CD14-positive monocyte (primary cell): ENCODE measurements at regions not wholly inside any gene's neighbourhood (a gene's known extent, or its start where the extent isn't known, plus 50 kb on each side); places are given as distances from the start of the nearest gene placed in this dataset.

Experiments
- DNase-seq, 3 donors: peaks; one replicate each; pipeline ENCODE4 v3.0.0-alpha.2; 2011 to 2022
- H2AFZ ChIP-seq: 2 replicates; pipeline ENCODE4 v1.6.0; 2012; ENCODE audit warnings: mild to moderate bottlenecking, low read depth, low read length, inconsistent platforms; ENCODE audit not compliant: insufficient read depth, poor library complexity, severe bottlenecking
- H3K27ac ChIP-seq, 2 donors: 1 replicate in 1 of 2; 2 replicates in 1 of 2; pipeline ENCODE4 v1.5.1; 2012 to 2013; ENCODE audit warnings: low read length in 2 of 2, control low read depth in 1 of 2, inconsistent platforms in 1 of 2, low read depth in 1 of 2, mild to moderate bottlenecking in 1 of 2
- H3K27me3 ChIP-seq, 2 donors: one replicate each; pipeline versions ENCODE4 v1.6.0 to v1.6.1; 2011 to 2013; ENCODE audit warnings: low read length in 2 of 2; ENCODE audit not compliant: control insufficient read depth in 2 of 2, insufficient read depth in 2 of 2
- H3K36me3 ChIP-seq, 2 donors: replicated peaks in 1 of 2; 1 replicate in 1 of 2; 2 replicates in 1 of 2; pipeline versions ENCODE4 v1.5.1 to v1.6.1; 2012 to 2013; ENCODE audit warnings: low read length in 2 of 2, control low read depth in 1 of 2, inconsistent platforms in 1 of 2, mild to moderate bottlenecking in 1 of 2; ENCODE audit not compliant: insufficient read depth in 2 of 2, control insufficient read depth in 1 of 2
- H3K4me1 ChIP-seq, 2 donors: 1 replicate in 1 of 2; 2 replicates in 1 of 2; pipeline versions ENCODE4 v1.5.1 to v1.6.1; 2012 to 2013; ENCODE audit warnings: low read length in 2 of 2, control low read depth in 1 of 2, inconsistent platforms in 1 of 2, mild to moderate bottlenecking in 1 of 2, moderate library complexity in 1 of 2; ENCODE audit not compliant: insufficient read depth in 2 of 2, control insufficient read depth in 1 of 2
- H3K4me2 ChIP-seq: replicated peaks from 2 replicates; pipeline ENCODE3; 2012; ENCODE audit warnings: low read length, moderate library complexity, mild to moderate bottlenecking; ENCODE audit not compliant: poor library complexity, severe bottlenecking; ENCODE audit errors: extremely low read depth
- H3K4me3 ChIP-seq, 3 experiments: fragments of 200-600 bp in 1 of 3; sonication (generic) in 1 of 3; replicated peaks in 1 of 3; 1 replicate in 2 of 3; 2 replicates in 1 of 3; pipeline ENCODE4 v1.5.1; 2011 to 2013; ENCODE audit warnings: low read length in 3 of 3, mild to moderate bottlenecking in 3 of 3, control low read depth in 2 of 3, low read depth in 2 of 3, inconsistent platforms in 1 of 3, moderate library complexity in 1 of 3
- H3K79me2 ChIP-seq: 2 replicates; pipeline ENCODE4 v1.6.0; 2012; ENCODE audit warnings: mild to moderate bottlenecking, control low read depth, inconsistent platforms, low read length, moderate library complexity; ENCODE audit not compliant: insufficient read depth
- H3K9ac ChIP-seq: 2 replicates; pipeline ENCODE4 v1.6.0; 2017; ENCODE audit warnings: low read length, mild to moderate bottlenecking; ENCODE audit not compliant: insufficient read depth, poor library complexity, severe bottlenecking
- H3K9me3 ChIP-seq, 2 donors: replicated peaks in 1 of 2; 1 replicate in 1 of 2; 2 replicates in 1 of 2; pipeline versions ENCODE4 v1.5.1 to v1.6.1; 2012 to 2013; ENCODE audit warnings: low read length in 2 of 2, control low read depth in 1 of 2; ENCODE audit not compliant: control insufficient read depth in 1 of 2, insufficient read depth in 1 of 2
- H4K20me1 ChIP-seq: 2 replicates; pipeline ENCODE4 v1.6.0; 2012; ENCODE audit warnings: mild to moderate bottlenecking, low read length, control low read depth, moderate library complexity; ENCODE audit not compliant: insufficient read depth
- H3K27ac Mint-ChIP-seq, 7 donors: one replicate each; pipeline ENCODE4 v1.8.0; 2020; ENCODE audit warnings: mild to moderate bottlenecking in 7 of 7, mixed read lengths in 7 of 7, moderate library complexity in 6 of 7, inconsistent platforms in 2 of 7
- H3K27me3 Mint-ChIP-seq, 3 donors: one replicate each; pipeline ENCODE4 v1.8.0; 2021 to 2022; ENCODE audit warnings: low read depth in 3 of 3, mild to moderate bottlenecking in 3 of 3, mixed read lengths in 3 of 3, moderate library complexity in 3 of 3, inconsistent platforms in 1 of 3
- H3K36me3 Mint-ChIP-seq, 2 donors: one replicate each; pipeline ENCODE4 v1.8.0; 2020; ENCODE audit warnings: mixed read lengths in 2 of 2, inconsistent platforms in 1 of 2, mild to moderate bottlenecking in 1 of 2
- H3K4me1 Mint-ChIP-seq: one replicate; pipeline ENCODE4 v1.8.0; 2020; ENCODE audit warnings: mild to moderate bottlenecking, mixed read lengths
- H3K4me3 Mint-ChIP-seq, 2 donors: one replicate each; pipeline ENCODE4 v1.8.0; 2020; ENCODE audit warnings: mild to moderate bottlenecking in 2 of 2, mixed read lengths in 2 of 2, moderate library complexity in 1 of 2
- H3K9me3 Mint-ChIP-seq, 7 donors: one replicate each; pipeline ENCODE4 v1.8.0; 2020 to 2022; ENCODE audit warnings: mixed read lengths in 7 of 7, mild to moderate bottlenecking in 6 of 7, moderate library complexity in 6 of 7, inconsistent platforms in 2 of 7
- CTCF ChIP-seq: fragments of 200-600 bp; IDR thresholded peaks from one replicate; pipeline ENCODE4 v1.8.0; 2022; ENCODE audit warnings: antibody characterized with exemption, mild to moderate bottlenecking
- WGBS: methylation state at CpG from one replicate; pipeline ENCODE4 v1.1.5; 2013; ENCODE audit warnings: missing lambda C conversion rate; ENCODE audit not compliant: insufficient coverage; 5-methylcytosine and 5-hydroxymethylcytosine counted together
- intact Hi-C, 2 donors: fragments of 100-400 bp; cut with micrococcal nuclease; formaldehyde crosslinking; loops; one replicate each; pipeline versions ENCODE4 v1.15.0 to v1.15.1; 2023

DNA sequence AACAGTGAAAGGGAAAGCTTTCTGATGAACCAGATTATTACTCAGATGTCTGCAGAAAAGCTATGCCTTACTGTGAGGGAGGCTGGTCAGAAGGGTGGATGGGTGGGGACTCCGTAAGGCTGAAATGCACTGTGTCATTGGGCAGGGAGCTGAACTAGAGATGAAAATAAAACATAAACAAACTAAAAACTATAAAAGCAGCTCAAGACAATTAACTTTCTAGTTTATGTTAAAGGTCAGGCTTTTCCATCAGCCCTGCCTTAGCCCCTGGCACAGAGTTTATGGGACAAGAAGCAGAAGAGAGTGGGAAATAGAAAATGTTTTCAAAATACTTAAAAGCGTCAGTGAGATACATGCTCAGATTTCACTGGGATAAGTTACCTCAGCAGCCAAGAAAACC, 310.0 kb upstream of the UBE2E2 start:
- Histone ChIP-seq H3K36me3 (no peaks in the 10 kb centered on the region), H3K79me2 (no peaks in the 10 kb centered on the region), H3K4me2 (no peak overlapping the region), H3K9me3 (no peaks in the 10 kb centered on the region), H3K4me3 (no peak overlapping the region), H3K27me3 (no peaks in the 10 kb centered on the region), H3K4me1 (no peaks in the 10 kb centered on the region), H4K20me1 (no peaks in the 10 kb centered on the region), H2AFZ (no peak overlapping the region), H3K27ac (no peak overlapping the region), H3K9ac (no peak overlapping the region)
- Mint-ChIP-seq H3K27ac (no peak overlapping the region), H3K27me3 (peaks cover 0 to 1% (median 0%) of the 10 kb centered on the region in 3 donors), H3K4me3 (no peak overlapping the region), H3K36me3 (no peaks in the 10 kb centered on the region), H3K9me3 (peaks cover 0 to 2% (median 0%) of the 10 kb centered on the region in 7 donors), H3K4me1 (no peaks in the 10 kb centered on the region)
- DNase-seq = no peak
- intact Hi-C loops = no loop called here
- no peak for TF ChIP-seq CTCF
- WGBS = no CpG with 5 or more reads among the region's 2 CpGs

GRCh38 chr3:22893644-22894325, 309.3 kb upstream of the UBE2E2 start:
- no peak overlapping the region for H3K4me3 ChIP-seq
- no peaks in the 10 kb centered on the region for H4K20me1 ChIP-seq
- H3K9me3 ChIP-seq = no peaks in the 10 kb centered on the region
- intact Hi-C loops = no loop called here
- Mint-ChIP-seq H3K27ac (no peak overlapping the region), H3K4me3 (no peak overlapping the region), H3K36me3 (no peaks in the 10 kb centered on the region), H3K4me1 (no peaks in the 10 kb centered on the region), H3K27me3 (peaks cover 0 to 1% (median 0%) of the 10 kb centered on the region in 3 donors), H3K9me3 (peaks cover 0 to 2% (median 0%) of the 10 kb centered on the region in 7 donors)
- no peak for TF ChIP-seq CTCF
- H2AFZ ChIP-seq = no peak overlapping the region
- H3K27me3 ChIP-seq = no peaks in the 10 kb centered on the region
- no peak for DNase-seq
- no peaks in the 10 kb centered on the region for H3K36me3 ChIP-seq
- no peak overlapping the region for H3K9ac ChIP-seq
- no peaks in the 10 kb centered on the region for H3K79me2 ChIP-seq
- H3K4me2 ChIP-seq = no peak overlapping the region
- no peaks in the 10 kb centered on the region for H3K4me1 ChIP-seq
- no peak overlapping the region for H3K27ac ChIP-seq
- WGBS = 90% methylated on average over 1 of the region's 3 CpGs
